Activated CD4-positive, alpha-beta T cell treated with anti-CD3 and anti-CD28 coated beads, Interleukin-2, amount 50 U/mL, for 48 hours (primary cell): ENCODE measurements at regions not wholly inside any gene's neighbourhood (a gene's known extent, or its start where the extent isn't known, plus 50 kb on each side); places are given as distances from the start of the nearest gene placed in this dataset.
A peak's percentile ranks its signal among the peaks of the same experiment; 100 is the strongest.
"Not testable (repeated sequence)": the region's sequence is repeated elsewhere in the genome, so short reads cannot be mapped to it uniquely, and the experiment has no call there.

Experiments
- DNase-seq, 2 experiments: peaks; one replicate each; pipeline ENCODE4 v3.0.0-alpha.2; 2020

DNA sequence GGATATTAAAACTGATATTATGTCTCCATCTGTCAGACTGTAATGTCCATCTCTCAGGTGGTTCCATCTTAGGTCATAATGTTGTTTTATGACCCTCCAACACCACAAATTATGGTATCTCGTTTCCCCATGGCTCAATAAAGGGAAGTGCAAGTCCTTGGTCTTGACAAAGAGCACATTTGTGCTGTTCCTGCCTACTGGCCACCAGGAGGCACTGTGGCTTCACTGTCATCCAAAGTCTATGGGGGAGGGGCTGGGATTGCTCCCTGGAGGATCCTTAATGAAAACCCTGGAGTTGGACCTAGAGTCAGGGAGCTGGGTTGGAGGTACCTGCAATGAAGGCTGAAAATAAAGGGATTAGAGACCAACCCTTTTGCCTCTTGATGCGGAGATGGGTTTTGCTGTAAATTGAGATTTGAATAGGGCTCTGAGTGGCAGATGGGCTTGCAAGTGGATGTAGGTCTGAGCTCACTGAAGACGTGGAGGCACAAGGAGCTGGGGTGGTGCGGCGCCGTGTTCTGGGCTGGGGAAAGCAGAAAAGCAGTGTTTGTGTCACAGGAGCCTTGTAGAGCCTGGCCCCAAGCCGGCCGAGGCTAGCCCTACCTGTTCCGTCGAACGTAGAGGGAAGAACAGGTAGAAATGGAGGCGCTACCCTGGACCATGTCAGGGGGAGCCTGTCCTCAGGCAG lies 180.5 kb upstream of the PRSS58 start:
- peak in 1 of 2 experiments; percentile 33 for DNase-seq

- DNase-seq, result no peak
Observed at GRCh38 chr7:142437741-142438140, 179.9 kb upstream of the PRSS58 start.

DNA sequence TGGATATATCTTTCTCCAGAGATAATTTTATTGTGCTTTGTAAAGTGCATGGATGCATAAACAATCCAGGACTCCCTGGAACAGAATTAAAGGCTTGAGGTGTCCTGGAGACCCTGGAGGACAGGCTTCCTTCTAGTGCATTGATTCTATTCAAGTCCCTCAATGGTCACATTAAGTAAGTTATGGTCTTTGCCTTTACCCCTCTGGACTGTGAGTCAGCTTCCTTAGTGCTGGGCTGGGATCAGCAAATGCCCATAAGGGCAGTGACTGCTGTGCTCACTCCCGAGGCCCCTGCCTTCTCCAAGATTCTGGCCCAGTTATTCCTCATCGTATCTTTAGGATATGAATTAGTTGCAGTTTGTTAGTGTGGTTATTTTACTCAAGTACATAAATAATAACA lies 178.7 kb upstream of the PRSS58 start:
- DNase-seq, result no peak

DNA sequence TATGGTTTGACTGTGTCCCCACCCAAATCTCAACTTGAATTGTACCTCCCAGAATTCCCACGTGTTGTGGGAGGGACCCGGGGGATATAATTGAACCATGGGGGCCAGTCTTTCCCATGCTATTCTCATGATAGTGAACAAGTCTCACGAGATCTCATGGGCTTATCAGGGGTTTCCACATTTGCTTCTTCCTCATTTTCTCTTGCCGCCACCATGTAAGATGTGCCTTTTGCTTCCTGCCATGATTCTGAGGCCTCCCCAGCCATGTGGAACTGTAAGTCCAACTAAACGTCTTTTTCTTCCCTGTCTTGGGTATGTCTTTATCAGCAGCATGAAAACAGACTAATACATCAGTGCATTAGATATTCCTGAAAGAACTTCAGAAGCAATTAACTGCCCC lies 177.7 kb upstream of the PRSS58 start:
- not testable (repeated sequence) for DNase-seq

GRCh38 chr7:142434666-142435167 lies 176.9 kb upstream of the PRSS58 start:
- DNase-seq, result no peak

DNA sequence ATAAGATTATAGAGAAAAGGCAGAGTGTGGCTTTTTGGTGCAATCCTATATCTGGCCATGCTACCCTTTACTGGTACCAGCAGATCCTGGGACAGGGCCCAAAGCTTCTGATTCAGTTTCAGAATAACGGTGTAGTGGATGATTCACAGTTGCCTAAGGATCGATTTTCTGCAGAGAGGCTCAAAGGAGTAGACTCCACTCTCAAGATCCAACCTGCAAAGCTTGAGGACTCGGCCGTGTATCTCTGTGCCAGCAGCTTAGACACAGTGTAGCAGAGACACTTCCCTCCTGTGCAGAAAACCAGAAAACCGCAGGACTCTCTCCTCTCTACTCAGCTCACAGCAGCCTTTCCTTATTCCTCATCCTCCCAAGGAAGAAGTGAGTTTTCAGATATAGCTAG lies 176.3 kb upstream of the PRSS58 start:
- DNase-seq, result not testable (repeated sequence)

DNA sequence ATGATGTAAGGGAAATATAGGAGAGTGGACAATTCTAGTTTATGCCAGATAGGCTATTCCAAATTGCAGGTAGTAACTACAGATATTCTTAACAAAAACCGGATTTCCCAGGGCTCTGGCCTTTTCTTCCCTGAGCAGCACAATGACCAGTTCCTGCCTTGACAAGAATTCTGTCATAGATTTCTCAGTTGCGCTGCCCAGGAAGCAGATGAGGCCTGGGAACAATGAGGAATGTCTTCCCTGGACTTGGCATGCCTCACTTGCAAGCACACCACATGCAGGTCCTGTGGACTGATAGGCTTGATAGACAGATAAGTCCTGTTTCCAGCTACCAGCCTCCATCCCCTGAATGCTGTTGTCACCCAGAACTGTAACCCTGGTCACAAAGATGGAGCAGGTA lies 174.5 kb upstream of the PRSS58 start:
- DNase-seq, result no peak

DNA sequence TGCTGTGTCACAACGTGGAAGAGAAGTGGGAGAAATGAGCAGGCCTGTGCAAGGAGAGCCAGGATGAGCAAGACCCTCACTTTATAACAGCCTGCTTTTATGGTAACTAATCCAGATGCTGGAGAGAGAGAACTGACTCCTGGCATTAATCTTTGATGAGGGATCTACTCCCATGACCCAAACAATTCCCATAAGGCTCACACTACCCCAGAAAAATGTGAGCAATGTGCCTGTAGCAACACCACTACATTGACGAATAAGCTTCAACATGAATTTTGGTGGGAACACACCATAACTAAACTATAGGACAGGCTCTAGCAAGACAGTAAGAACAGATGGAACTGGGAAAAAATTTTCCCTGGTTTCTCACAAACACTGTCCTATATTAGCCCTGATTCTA lies 173.6 kb upstream of the PRSS58 start:
- no peak for DNase-seq

DNA sequence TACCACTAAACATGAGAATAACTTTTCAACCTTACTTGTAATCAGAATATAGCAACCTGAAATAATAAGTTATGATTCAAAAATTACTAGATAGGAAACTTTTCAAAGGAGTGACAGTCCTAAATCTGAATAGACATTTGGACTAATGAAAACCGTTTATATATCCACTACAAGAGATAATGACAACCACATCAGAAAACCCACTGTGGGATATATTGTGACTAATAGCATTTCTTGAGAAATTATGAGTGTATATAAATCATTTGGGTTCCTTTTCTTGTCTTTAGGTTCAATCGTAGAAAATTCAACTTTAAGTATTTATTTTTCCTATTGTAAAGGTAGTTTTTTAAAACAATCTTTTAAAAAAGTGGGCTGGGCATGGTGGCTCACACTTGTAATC lies 170.2 kb upstream of the PRSS58 start:
- DNase-seq, result no peak

GRCh38 chr7:142425281-142425680 lies 167.4 kb upstream of the PRSS58 start:
- DNase-seq, result no peak

DNA sequence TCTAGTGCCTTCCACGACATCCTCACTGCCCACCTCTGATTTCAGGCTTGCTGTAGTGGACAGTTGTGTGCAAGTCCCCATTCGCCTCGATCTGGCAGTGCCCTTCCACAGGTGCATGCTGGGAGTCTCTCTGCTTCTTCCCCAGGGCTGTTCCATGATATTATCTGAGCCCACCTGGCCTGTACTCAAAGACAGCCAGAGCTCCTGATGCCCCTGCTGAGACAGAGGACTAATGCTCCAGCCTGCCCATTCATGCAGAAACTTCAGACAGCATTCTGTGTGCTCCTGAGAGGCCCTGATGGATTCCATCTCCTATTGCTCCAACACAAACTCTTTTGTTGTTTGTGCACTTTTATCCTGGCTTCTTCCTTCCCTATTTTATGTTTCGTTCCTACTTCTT lies 164.8 kb upstream of the PRSS58 start:
- DNase-seq, result no peak

DNA sequence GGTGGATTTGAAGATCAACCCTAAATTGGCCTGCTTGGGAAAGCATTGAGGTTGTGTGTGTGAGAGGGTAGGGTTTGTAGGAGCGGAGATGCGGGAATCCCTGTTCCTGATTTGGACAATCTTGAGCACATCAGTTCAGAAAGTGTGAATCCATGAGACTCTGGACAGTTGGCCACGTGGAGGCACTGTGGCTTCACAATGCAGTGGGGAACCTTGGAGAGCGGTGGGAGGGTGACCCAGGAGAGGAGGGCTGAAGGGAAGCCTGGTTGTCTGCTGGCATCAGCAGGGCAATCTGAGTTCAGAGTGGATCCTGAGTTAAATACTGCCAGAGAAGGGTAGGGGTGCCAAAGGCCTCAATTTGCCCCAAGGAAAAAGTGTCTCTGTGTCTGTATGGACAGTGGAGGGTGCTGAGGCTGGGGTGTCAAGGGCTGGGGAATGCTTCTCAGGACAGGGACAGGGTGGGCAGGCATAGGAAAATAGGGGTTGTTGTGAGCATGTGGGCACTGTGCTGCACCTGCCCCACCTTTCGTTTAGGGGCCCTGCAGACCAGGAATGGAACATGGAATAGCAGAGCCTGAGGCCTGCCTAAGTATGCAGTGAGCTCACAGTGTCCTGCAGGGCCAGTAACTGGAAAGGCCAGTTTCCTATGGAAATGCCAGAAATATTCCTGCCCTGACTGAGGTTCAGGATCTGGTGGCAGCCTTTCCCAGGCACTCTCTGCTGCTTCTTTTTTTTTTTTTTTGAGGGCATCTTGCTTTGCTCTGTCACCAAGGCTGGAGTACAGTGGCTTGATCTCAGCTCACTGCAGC lies 162.9 kb upstream of the PRSS58 start:
- DNase-seq, result peak in 1 of 2 experiments; percentile 25

DNA sequence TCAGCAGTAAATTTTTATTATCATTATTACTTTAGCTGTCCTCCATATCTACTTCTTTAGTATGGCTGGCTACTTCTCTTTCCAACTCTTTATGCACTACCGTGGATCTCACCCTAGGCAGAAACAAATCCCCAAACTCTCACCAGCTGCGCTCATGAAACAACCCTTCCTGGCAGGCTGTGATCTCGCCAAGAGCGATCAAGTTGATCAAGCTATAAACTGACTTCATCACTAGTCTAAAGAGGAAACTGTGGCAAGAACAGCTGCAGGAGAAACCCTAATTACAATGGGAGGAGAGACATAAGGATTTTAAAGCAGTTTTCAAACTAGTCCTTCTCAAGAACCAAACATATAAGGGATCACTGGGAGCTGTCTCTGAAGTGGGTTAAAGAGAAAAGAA lies 160.5 kb upstream of the PRSS58 start:
- DNase-seq, result no peak

DNA sequence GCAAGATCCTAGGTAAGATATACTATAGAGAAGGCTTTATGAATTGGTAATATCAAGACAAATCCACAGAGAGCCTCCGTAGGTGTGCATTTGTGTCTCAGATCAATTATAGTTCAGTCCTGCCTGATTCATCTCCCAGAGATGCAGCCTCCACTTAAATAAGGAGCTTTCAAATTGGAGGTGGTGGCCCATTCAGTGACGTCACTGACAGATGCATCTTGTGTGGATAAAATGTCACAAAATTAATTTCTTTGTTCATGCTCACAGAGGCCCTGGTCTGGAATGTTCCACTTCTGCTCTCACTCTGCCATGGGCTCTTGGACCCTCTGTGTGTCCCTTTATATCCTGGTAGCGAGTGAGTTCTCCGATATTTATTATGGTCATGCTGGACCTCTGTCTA lies 157.1 kb upstream of the PRSS58 start:
- DNase-seq, result no peak

GRCh38 chr7:142414135-142414534 lies 156.3 kb upstream of the PRSS58 start:
- DNase-seq, result no peak

DNA sequence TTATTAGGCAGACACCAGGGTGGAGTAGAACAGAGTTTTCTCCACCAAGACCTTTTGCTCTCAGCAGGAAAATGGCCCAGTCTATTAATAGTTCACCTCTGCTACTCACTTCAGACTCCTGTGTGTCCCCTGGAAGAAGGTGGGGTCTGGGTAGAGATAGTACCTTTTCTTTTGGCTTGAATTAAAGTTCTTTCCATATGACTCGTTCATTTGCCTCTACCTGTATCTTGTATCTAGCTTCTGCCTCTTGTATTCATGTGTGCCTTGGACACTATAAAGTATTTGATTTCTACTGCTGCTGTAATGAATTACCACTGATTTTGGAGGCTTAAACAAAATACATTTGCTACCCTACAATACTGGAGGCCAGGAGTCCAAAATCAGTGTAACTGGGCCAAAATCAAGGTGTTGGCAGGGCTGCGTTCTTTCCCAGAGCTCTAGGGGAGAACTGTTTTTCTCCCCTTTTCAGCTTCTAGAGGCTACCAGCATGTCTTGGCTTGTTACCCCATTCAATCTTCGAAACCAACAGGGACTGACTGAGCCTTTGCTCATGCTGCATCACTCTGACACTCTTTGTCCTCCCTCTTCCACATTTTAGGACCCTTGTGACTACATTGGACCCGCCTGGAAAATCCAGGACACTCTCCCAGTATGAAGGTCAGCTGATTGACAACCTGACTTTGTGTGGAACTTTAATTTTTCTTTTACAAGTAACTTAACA lies 155.6 kb upstream of the PRSS58 start:
- no peak for DNase-seq

- peak; percentile 29 to 40 for DNase-seq
Observed at GRCh38 chr7:142412551-142413193, 154.8 kb upstream of the PRSS58 start.

DNA sequence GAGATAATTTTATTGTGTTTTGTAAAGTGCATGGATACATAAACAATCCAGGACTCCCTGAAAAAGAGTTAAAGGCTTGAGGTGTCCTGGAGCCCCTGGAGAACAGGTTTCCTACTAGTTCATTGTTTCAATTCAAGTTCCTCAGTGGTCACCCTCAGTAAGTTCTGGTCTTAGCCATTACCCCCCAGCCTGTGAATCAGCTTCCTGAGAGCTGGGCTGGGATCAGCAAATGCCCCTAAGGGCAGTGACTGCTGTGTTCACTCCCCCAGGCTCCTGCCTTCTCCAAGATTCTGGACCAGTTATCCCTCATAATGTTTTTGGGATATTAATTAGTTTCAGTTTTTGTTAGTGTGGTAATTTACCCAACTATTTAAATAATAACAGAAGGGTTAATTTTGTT lies 151.6 kb upstream of the PRSS58 start:
- DNase-seq, result no peak

DNA sequence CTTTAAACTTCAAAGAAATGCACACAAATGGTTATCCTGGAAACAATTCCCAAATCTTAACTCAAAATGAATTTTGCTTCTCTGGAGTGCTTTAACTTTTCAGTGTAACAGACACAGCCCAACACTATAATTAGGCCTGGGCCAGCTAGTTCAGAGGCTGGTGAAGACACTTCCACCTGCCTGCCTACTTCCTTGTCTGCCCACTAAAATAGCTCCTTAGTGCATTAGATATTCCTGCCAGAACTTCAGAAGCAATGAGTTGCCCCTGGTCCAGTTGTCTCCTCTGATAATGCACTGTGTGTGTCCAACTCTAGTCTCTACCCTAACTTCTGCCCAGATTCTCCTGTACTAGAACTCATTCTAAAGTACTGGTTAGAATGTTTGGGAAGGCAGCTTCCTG lies 150.9 kb upstream of the PRSS58 start:
- no peak for DNase-seq

- DNase-seq, result no peak
Observed at GRCh38 chr7:142407939-142408570, 150.2 kb upstream of the PRSS58 start.

- no peak for DNase-seq
Observed at GRCh38 chr7:142405122-142405765, 147.4 kb upstream of the PRSS58 start.

DNA sequence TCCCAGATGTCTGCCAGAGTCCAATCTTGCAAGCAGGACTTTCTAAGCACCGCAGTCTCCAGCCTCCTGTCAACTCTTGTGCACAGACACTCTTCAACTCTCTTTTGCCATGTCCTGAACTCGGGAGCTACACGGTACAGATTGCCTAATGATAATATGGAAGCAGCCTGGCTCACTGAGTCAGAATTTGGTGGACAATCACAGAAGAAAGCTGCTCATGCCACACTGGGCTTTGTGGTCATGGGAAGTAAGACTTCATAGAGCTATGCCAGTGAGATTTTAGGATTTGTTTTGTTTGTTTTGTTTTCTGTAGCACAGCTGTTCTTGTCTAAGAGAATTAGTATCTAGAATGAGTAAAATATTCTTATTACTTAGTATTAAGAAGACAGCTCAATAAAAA lies 144.1 kb upstream of the PRSS58 start:
- DNase-seq, result no peak
